ENCODE measurements at regions not wholly inside any gene's neighbourhood (a gene's known extent, or its start where the extent isn't known, plus 50 kb on each side); places are given as distances from the start of the nearest gene placed in this dataset.
"Not testable (repeated sequence)": the region's sequence is repeated elsewhere in the genome, so short reads cannot be mapped to it uniquely, and the experiment has no call there.

GRCh38 chr10:23493711-23494110, 54.8 kb downstream of the OTUD1 start:
- intact Hi-C loops (cut with DNase I) = no loop called here
- no peak for DNase-seq (ENCODE audit: low spot score)

GRCh38 chr10:23496727-23497126, 57.9 kb downstream of the OTUD1 start:
- intact Hi-C loops (cut with DNase I) = no loop called here
- no peak for DNase-seq (ENCODE audit: low spot score)

GRCh38 chr10:23499372-23500132, 60.7 kb downstream of the OTUD1 start:
- intact Hi-C loops (cut with DNase I) = no loop called here
- DNase-seq (ENCODE audit: low spot score) = no peak

GRCh38 chr10:23505797-23506465, 67.1 kb downstream of the OTUD1 start:
- intact Hi-C loops (cut with DNase I) = no loop called here
- DNase-seq (ENCODE audit: low spot score) = no peak

- intact Hi-C loops (cut with DNase I) = no loop called here
- no peak for DNase-seq (ENCODE audit: low spot score)
Observed at GRCh38 chr10:23512355-23513058, 73.6 kb downstream of the OTUD1 start.

GRCh38 chr10:23513621-23514020, 74.7 kb downstream of the OTUD1 start:
- intact Hi-C loops (cut with DNase I); DNase-seq (ENCODE audit: low spot score): not testable (repeated sequence)

GRCh38 chr10:23514321-23514720, 75.4 kb downstream of the OTUD1 start:
- intact Hi-C loops (cut with DNase I) = no loop called here

GRCh38 chr10:23516530-23516929, 77.7 kb downstream of the OTUD1 start:
- intact Hi-C loops (cut with DNase I) = no loop called here
- no peak for DNase-seq (ENCODE audit: low spot score)

More at GRCh38 chr10:23514321-23514720, 75.4 kb downstream of the OTUD1 start:
- DNase-seq (ENCODE audit: low spot score) = no peak

- no peak for DNase-seq (ENCODE audit: low spot score)
- intact Hi-C loops (cut with DNase I) = no loop called here
Observed at GRCh38 chr10:23517155-23517554, 78.3 kb downstream of the OTUD1 start.

- no peak for DNase-seq (ENCODE audit: low spot score)
- intact Hi-C loops (cut with DNase I) = loop anchor here (10.0 kb wide), 1 partner anchor 133 kb away; no protein-coding TSS in a partner anchor
Observed at GRCh38 chr10:23521735-23522134, 82.9 kb downstream of the OTUD1 start.

GRCh38 chr10:23522345-23522744, 83.5 kb downstream of the OTUD1 start:
- intact Hi-C loops (cut with DNase I) = loop anchor here (10.0 kb wide), 1 partner anchor 132 kb away; no protein-coding TSS in a partner anchor
- DNase-seq (ENCODE audit: low spot score) = no peak

GRCh38 chr10:23523251-23523650, 84.4 kb downstream of the OTUD1 start:
- intact Hi-C loops (cut with DNase I) = loop anchor here (10.0 kb wide), 1 partner anchor 132 kb away; no protein-coding TSS in a partner anchor
- no peak for DNase-seq (ENCODE audit: low spot score)

GRCh38 chr10:23525406-23525805, 86.5 kb downstream of the OTUD1 start:
- intact Hi-C loops (cut with DNase I) = loop anchor here (2.0 to 10.0 kb wide), 2 partner anchors 129 to 209 kb away; no protein-coding TSS in a partner anchor
- DNase-seq (ENCODE audit: low spot score) = no peak

- no peak for DNase-seq (ENCODE audit: low spot score)
- intact Hi-C loops (cut with DNase I) = loop anchor here (10.0 kb wide), 1 partner anchor 126 kb away; no protein-coding TSS in a partner anchor
Observed at GRCh38 chr10:23528419-23528818, 89.5 kb downstream of the OTUD1 start.

GRCh38 chr10:23529625-23530024, 90.8 kb downstream of the OTUD1 start:
- intact Hi-C loops (cut with DNase I) = loop anchor here (10.0 kb wide), 2 partner anchors 125 to 165 kb away; no protein-coding TSS in a partner anchor
- no peak for DNase-seq (ENCODE audit: low spot score)

- DNase-seq (ENCODE audit: low spot score) = no peak
- intact Hi-C loops (cut with DNase I) = loop anchor here (10.0 kb wide), 1 partner anchor 165 kb away; no protein-coding TSS in a partner anchor
Observed at GRCh38 chr10:23530079-23530478, 91.2 kb downstream of the OTUD1 start.

GRCh38 chr10:23533212-23533611, 94.3 kb downstream of the OTUD1 start:
- no peak for DNase-seq (ENCODE audit: low spot score)
- intact Hi-C loops (cut with DNase I) = loop anchor here (10.0 kb wide), 1 partner anchor 162 kb away; no protein-coding TSS in a partner anchor

- intact Hi-C loops (cut with DNase I) = loop anchor here (10.0 kb wide), 1 partner anchor 160 kb away; no protein-coding TSS in a partner anchor
- DNase-seq (ENCODE audit: low spot score) = no peak
Observed at GRCh38 chr10:23534326-23534725, 95.5 kb downstream of the OTUD1 start.

- intact Hi-C loops (cut with DNase I) = loop anchor here (10.0 kb wide), 1 partner anchor 160 kb away; no protein-coding TSS in a partner anchor
- DNase-seq (ENCODE audit: low spot score) = no peak
Observed at GRCh38 chr10:23534761-23535160, 95.9 kb downstream of the OTUD1 start.

GRCh38 chr10:23535381-23535780, 96.5 kb downstream of the OTUD1 start:
- no peak for DNase-seq (ENCODE audit: low spot score)
- intact Hi-C loops (cut with DNase I) = loop anchor here (10.0 kb wide), 1 partner anchor 159 kb away; no protein-coding TSS in a partner anchor
